MM.1S (cell line): ENCODE measurements at regions not wholly inside any gene's neighbourhood (a gene's known extent, or its start where the extent isn't known, plus 50 kb on each side); places are given as distances from the start of the nearest gene placed in this dataset.
"Not testable (repeated sequence)": the region's sequence is repeated elsewhere in the genome, so short reads cannot be mapped to it uniquely, and the experiment has no call there.

Source experiments
- DNase-seq: peaks from one replicate; pipeline ENCODE4 v3.0.0-alpha.2; 2015
- H2AFZ ChIP-seq: fragments of 300-600 bp; sonication (generic); 2 replicates; pipeline ENCODE4 v1.6.0; 2016; ENCODE audit warnings: antibody characterized with exemption, low read length
- H3F3A ChIP-seq: fragments of 300-600 bp; sonication (generic); 2 replicates; pipeline ENCODE4 v1.6.1; 2016; ENCODE audit warnings: mild to moderate bottlenecking, antibody characterized with exemption, low read length, moderate library complexity, mixed read lengths; ENCODE audit not compliant: insufficient read depth
- H3K27ac ChIP-seq: fragments of 300-600 bp; sonication (generic); 2 replicates; pipeline ENCODE4 v1.5.1; 2016; ENCODE audit warnings: mild to moderate bottlenecking, low read length
- H3K27me3 ChIP-seq: fragments of 300-600 bp; sonication (generic); replicated peaks from 2 replicates; pipeline ENCODE4 v1.6.0; 2016; ENCODE audit warnings: low read length; ENCODE audit not compliant: insufficient read depth
- H3K36me3 ChIP-seq: fragments of 300-600 bp; sonication (generic); replicated peaks from 2 replicates; pipeline ENCODE4 v1.6.1; 2016; ENCODE audit warnings: mild to moderate bottlenecking, low read length, mixed read lengths; ENCODE audit not compliant: insufficient read depth
- H3K4me1 ChIP-seq: fragments of 300-600 bp; sonication (generic); 2 replicates; pipeline ENCODE4 v1.6.1; 2016; ENCODE audit warnings: low read length, mixed read lengths
- H3K4me2 ChIP-seq: fragments of 300-600 bp; sonication (generic); 2 replicates; pipeline ENCODE4 v1.6.0; 2016; ENCODE audit warnings: low read depth, low read length
- H3K4me3 ChIP-seq: fragments of 300-600 bp; sonication (generic); 2 replicates; pipeline ENCODE4 v1.5.1; 2016; ENCODE audit warnings: low read length, mixed read lengths
- H3K79me2 ChIP-seq: fragments of 300-600 bp; sonication (generic); 2 replicates; pipeline ENCODE4 v1.6.1; 2016; ENCODE audit warnings: mixed run types, low read length, mixed read lengths
- H3K9ac ChIP-seq: fragments of 300-600 bp; sonication (generic); 2 replicates; pipeline ENCODE4 v1.6.1; 2016; ENCODE audit warnings: low read length, mixed read lengths
- H3K9me2 ChIP-seq: fragments of 300-600 bp; sonication (generic); replicated peaks from 2 replicates; pipeline ENCODE4 v1.6.1; 2016; ENCODE audit warnings: mild to moderate bottlenecking, low read length, mixed read lengths; ENCODE audit not compliant: insufficient read depth
- H3K9me3 ChIP-seq: fragments of 300-600 bp; sonication (generic); replicated peaks from 2 replicates; pipeline ENCODE4 v1.6.1; 2016; ENCODE audit warnings: mild to moderate bottlenecking, low read length, mixed read lengths; ENCODE audit not compliant: insufficient read depth
- H4K20me1 ChIP-seq: fragments of 300-600 bp; sonication (generic); 2 replicates; pipeline ENCODE4 v1.6.1; 2016; ENCODE audit warnings: mild to moderate bottlenecking, low read length, moderate library complexity, mixed read lengths; ENCODE audit not compliant: insufficient read depth
- EZH2 ChIP-seq: fragments of 300-600 bp; sonication (generic); optimal IDR thresholded peaks from 2 replicates; pipeline ENCODE3; 2017; ENCODE audit warnings: low read depth, mild to moderate bottlenecking, antibody characterized with exemption, low read length, mixed read lengths
- EZH2phosphoT487 ChIP-seq: fragments of 300-600 bp; sonication (generic); IDR thresholded peaks from 2 replicates; pipeline ENCODE4 v1.6.1; 2018; ENCODE audit warnings: antibody characterized with exemption, low read length
- TF ChIP-seq, protein P1 (sequence below): fragments of 300-600 bp; sonication (generic); IDR thresholded peaks from 2 replicates; pipeline ENCODE4 v1.5.1; 2016; ENCODE audit warnings: antibody characterized with exemption, low read length, mixed read lengths

DNA sequence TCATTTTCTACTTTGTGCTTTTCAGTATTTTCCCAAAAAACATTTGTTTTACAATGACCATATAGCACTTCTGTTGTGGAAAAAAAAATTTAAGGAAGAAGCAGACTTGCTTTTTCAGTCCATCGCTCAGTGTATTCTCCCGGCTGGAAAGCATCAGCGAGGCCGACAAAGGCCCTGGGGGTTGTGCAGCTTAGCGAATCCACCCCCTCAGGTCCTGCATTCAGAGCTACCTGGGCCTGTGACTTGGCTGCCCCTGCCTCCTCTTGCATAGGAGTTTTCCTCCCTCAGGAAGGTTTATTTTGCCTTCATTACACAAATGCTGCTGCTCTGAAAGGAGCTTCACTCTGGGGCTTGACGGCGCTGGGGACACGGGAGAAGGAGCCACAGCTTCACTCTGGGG lies 244.4 kb upstream of the MGAT5 start:
- no peaks in the 10 kb centered on the region for H3K4me1 ChIP-seq
- H3K9me2 ChIP-seq = no peaks in the 10 kb centered on the region
- no peak for TF ChIP-seq EZH2phosphoT487
- TF ChIP-seq EZH2 = no peak
- TF ChIP-seq, protein P1, sequence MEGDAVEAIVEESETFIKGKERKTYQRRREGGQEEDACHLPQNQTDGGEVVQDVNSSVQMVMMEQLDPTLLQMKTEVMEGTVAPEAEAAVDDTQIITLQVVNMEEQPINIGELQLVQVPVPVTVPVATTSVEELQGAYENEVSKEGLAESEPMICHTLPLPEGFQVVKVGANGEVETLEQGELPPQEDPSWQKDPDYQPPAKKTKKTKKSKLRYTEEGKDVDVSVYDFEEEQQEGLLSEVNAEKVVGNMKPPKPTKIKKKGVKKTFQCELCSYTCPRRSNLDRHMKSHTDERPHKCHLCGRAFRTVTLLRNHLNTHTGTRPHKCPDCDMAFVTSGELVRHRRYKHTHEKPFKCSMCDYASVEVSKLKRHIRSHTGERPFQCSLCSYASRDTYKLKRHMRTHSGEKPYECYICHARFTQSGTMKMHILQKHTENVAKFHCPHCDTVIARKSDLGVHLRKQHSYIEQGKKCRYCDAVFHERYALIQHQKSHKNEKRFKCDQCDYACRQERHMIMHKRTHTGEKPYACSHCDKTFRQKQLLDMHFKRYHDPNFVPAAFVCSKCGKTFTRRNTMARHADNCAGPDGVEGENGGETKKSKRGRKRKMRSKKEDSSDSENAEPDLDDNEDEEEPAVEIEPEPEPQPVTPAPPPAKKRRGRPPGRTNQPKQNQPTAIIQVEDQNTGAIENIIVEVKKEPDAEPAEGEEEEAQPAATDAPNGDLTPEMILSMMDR = no peak
- no peaks in the 10 kb centered on the region for H3K79me2 ChIP-seq
- no peaks in the 10 kb centered on the region for H3K27me3 ChIP-seq
- H3K36me3 ChIP-seq = no peaks in the 10 kb centered on the region
- no peak overlapping the region for H3K9ac ChIP-seq
- no peaks in the 10 kb centered on the region for H3F3A ChIP-seq
- no peak overlapping the region for H2AFZ ChIP-seq
- H3K27ac ChIP-seq = no peak overlapping the region
- H3K9me3 ChIP-seq = no peaks in the 10 kb centered on the region
- no peak overlapping the region for H3K4me3 ChIP-seq
- no peaks in the 10 kb centered on the region for H4K20me1 ChIP-seq
- no peak overlapping the region for H3K4me2 ChIP-seq
- DNase-seq = no peak

DNA sequence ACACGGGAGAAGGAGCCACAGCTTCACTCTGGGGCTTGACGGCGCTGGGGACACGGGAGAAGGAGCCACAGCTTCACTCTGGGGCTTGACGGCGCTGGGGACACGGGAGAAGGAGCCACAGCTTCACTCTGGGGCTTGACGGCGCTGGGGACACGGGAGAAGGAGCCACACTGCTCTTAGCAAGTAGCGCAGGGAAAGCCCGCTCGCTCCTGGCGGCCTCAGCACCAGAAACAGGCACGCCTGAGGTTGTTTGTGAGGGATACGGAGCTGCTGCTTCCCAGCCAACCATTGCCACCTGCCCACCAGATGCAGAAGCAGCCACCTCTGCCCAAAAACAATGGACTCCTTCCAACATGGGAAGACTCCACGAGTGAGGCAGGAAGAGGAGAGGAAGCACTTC lies 244.0 kb upstream of the MGAT5 start:
- H4K20me1 ChIP-seq, H3K9me3 ChIP-seq, H3K9ac ChIP-seq, H3K4me2 ChIP-seq, H3F3A ChIP-seq, H3K36me3 ChIP-seq, H3K4me1 ChIP-seq, H2AFZ ChIP-seq, DNase-seq, H3K9me2 ChIP-seq, H3K27ac ChIP-seq, H3K79me2 ChIP-seq, H3K27me3 ChIP-seq, H3K4me3 ChIP-seq: not testable (repeated sequence)

GRCh38 chr2:134011936-134012586 lies 241.8 kb upstream of the MGAT5 start:
- no peaks in the 10 kb centered on the region for H3K9me3 ChIP-seq
- no peaks in the 10 kb centered on the region for H3K4me1 ChIP-seq
- no peak overlapping the region for H3K27ac ChIP-seq
- no peak for DNase-seq
- H3K4me2 ChIP-seq = no peak overlapping the region
- H3K9me2 ChIP-seq = no peaks in the 10 kb centered on the region
- no peaks in the 10 kb centered on the region for H4K20me1 ChIP-seq
- no peaks in the 10 kb centered on the region for H3K27me3 ChIP-seq
- no peak overlapping the region for H3K9ac ChIP-seq
- no peaks in the 10 kb centered on the region for H3K36me3 ChIP-seq
- H2AFZ ChIP-seq = no peak overlapping the region
- no peaks in the 10 kb centered on the region for H3F3A ChIP-seq
- H3K79me2 ChIP-seq = no peaks in the 10 kb centered on the region
- H3K4me3 ChIP-seq = no peak overlapping the region
- TF ChIP-seq EZH2 = no peak

- no peak overlapping the region for H3K4me2 ChIP-seq
- TF ChIP-seq, protein P1 = no peak
- TF ChIP-seq EZH2phosphoT487 (no peak), EZH2 (no peak)
- no peaks in the 10 kb centered on the region for H3K4me1 ChIP-seq
- no peaks in the 10 kb centered on the region for H3K36me3 ChIP-seq
- no peaks in the 10 kb centered on the region for H3K27me3 ChIP-seq
- no peak overlapping the region for H2AFZ ChIP-seq
- no peaks in the 10 kb centered on the region for H3K9me3 ChIP-seq
- no peak overlapping the region for H3K27ac ChIP-seq
- H3K9ac ChIP-seq = no peak overlapping the region
- no peaks in the 10 kb centered on the region for H3K79me2 ChIP-seq
- H3K9me2 ChIP-seq = no peaks in the 10 kb centered on the region
- no peaks in the 10 kb centered on the region for H4K20me1 ChIP-seq
- no peak for DNase-seq
- no peak overlapping the region for H3K4me3 ChIP-seq
- H3F3A ChIP-seq = no peaks in the 10 kb centered on the region
Measured at GRCh38 chr2:134014196-134014960, 239.5 kb upstream of the MGAT5 start.
